HCT116 (cell line): ENCODE measurements at regions not wholly inside any gene's neighbourhood (a gene's known extent, or its start where the extent isn't known, plus 50 kb on each side); places are given as distances from the start of the nearest gene placed in this dataset.

Experiments used
- ATAC-seq: fragments of 200-7000 bp; cut with Tn5 transposase; 2 replicates; pipeline ENCODE4 v1.9.1; 2020; ENCODE audit warnings: mild to moderate bottlenecking, moderate library complexity
- BruUV-seq: library from RNA; stranded (reverse); fragments of 400-500 nt; replicated peaks from 2 replicates; lab custom pipeline; 2021; lab: Mats Ljungman, UMichigan
- CTCF ChIA-PET: fragments of 300-600 bp; sonication (Branson Sonifier 250); formaldehyde crosslinking; loops from one replicate; lab custom pipeline; 2021; ENCODE audit warnings: antibody characterized with exemption; lab: Charles Lee
- POLR2A ChIA-PET: fragments of 300-600, 350-600 bp; sonication (Branson Sonifier 250); formaldehyde crosslinking; loops from one replicate; lab custom pipeline; 2021; ENCODE audit warnings: antibody characterized with exemption; lab: Charles Lee
- RAD21 ChIA-PET, 2 experiments: fragments of 300-600 bp; sonication (Branson Sonifier 250); formaldehyde crosslinking; loops; one replicate each; lab custom pipeline; 2023; ENCODE audit warnings: low total read pairs in 2 of 2; ENCODE audit not compliant: uncharacterized antibody in 2 of 2, unreplicated experiment in 2 of 2, low non-redundant PET in 1 of 2; lab: Charles Lee
- DNase-seq: peaks from one replicate; pipeline ENCODE4 v3.0.0-alpha.2; 2010; ENCODE audit warnings: low read depth, low spot score
- H2AFZ ChIP-seq: fragments of 200-600 bp; shearing (Covaris generic), sonication (generic); 2 replicates; pipeline ENCODE4 v1.6.1; 2017; ENCODE audit warnings: low read depth, mixed run types, mixed read lengths, antibody characterized with exemption, low read length; ENCODE audit not compliant: poor library complexity, severe bottlenecking
- H3K27ac ChIP-seq: 2 replicates; pipeline ENCODE4 v1.5.1; 2012; ENCODE audit warnings: low read depth, low read length
- H3K27me3 ChIP-seq: fragments of 200-600 bp; sonication (generic); 2 replicates; pipeline ENCODE4 v1.6.1; 2016; ENCODE audit warnings: mixed run types, low read length, mixed read lengths; ENCODE audit not compliant: insufficient read depth
- H3K36me3 ChIP-seq, 2 experiments: fragments of 200-500 bp in 1 of 2; fragments of 200-600 bp in 1 of 2; sonication (Bioruptor generic) in 1 of 2; sonication (generic) in 1 of 2; 2 replicates each; pipeline versions ENCODE4 v1.5.1 to v1.6.1; 2014 to 2016; ENCODE audit warnings: low read length in 2 of 2, inconsistent platforms in 1 of 2, mixed read lengths in 1 of 2, mixed run types in 1 of 2; ENCODE audit not compliant: insufficient read depth in 2 of 2, control insufficient read depth in 1 of 2
- H3K4me1 ChIP-seq, 2 experiments: fragments of 200-600 bp in 1 of 2; sonication (generic) in 1 of 2; 2 replicates each; pipeline versions ENCODE4 v1.5.1 to v1.6.1; 2012 to 2017; ENCODE audit warnings: low read length in 2 of 2, inconsistent platforms in 1 of 2, mild to moderate bottlenecking in 1 of 2, mixed read lengths in 1 of 2, mixed run types in 1 of 2, moderate library complexity in 1 of 2; ENCODE audit not compliant: insufficient read depth in 2 of 2, control insufficient read depth in 1 of 2
- H3K4me2 ChIP-seq: fragments of 200-600 bp; sonication (generic); 2 replicates; pipeline ENCODE4 v1.6.1; 2017; ENCODE audit warnings: mixed run types, low read length, mixed read lengths
- H3K4me3 ChIP-seq, 2 experiments: fragments of 200-600 bp in 1 of 2; sonication (generic) in 1 of 2; replicated peaks in 1 of 2; 2 replicates each; pipeline ENCODE4 v1.5.1; 2011 to 2016; ENCODE audit warnings: low read length in 2 of 2, control low read depth in 1 of 2, low read depth in 1 of 2, mild to moderate bottlenecking in 1 of 2, mixed read lengths in 1 of 2, mixed run types in 1 of 2
- H3K79me2 ChIP-seq: fragments of 200-600 bp; sonication (generic); 2 replicates; pipeline ENCODE4 v1.6.1; 2017; ENCODE audit warnings: mild to moderate bottlenecking, mixed run types, low read length, moderate library complexity, mixed read lengths; ENCODE audit not compliant: insufficient read depth
- H3K9ac ChIP-seq: fragments of 200-600 bp; sonication (generic); 2 replicates; pipeline ENCODE4 v1.6.1; 2016; ENCODE audit warnings: low read length, mixed read lengths
- H3K9me2 ChIP-seq: fragments of 200-600 bp; sonication (generic), shearing (Covaris generic); 2 replicates; pipeline ENCODE4 v1.6.1; 2017; ENCODE audit warnings: mixed run types, mild to moderate bottlenecking, moderate library complexity; ENCODE audit not compliant: insufficient read depth
- H3K9me3 ChIP-seq, 2 experiments: fragments of 200-500 bp in 1 of 2; fragments of 200-600 bp in 1 of 2; sonication (Bioruptor generic) in 1 of 2; sonication (generic) in 1 of 2; 2 replicates each; pipeline ENCODE4 v1.6.1; 2014 to 2017; ENCODE audit warnings: low read length in 2 of 2, mixed read lengths in 2 of 2, inconsistent platforms in 1 of 2, low read depth in 1 of 2, mild to moderate bottlenecking in 1 of 2, mixed run types in 1 of 2, moderate library complexity in 1 of 2; ENCODE audit not compliant: control insufficient read depth in 1 of 2, insufficient read depth in 1 of 2
- H4K20me1 ChIP-seq: fragments of 200-600 bp; sonication (generic), shearing (Covaris generic); 2 replicates; pipeline ENCODE4 v1.6.1; 2017; ENCODE audit warnings: mixed run types, mild to moderate bottlenecking, moderate library complexity; ENCODE audit not compliant: insufficient read depth
- CBX3 ChIP-seq: IDR thresholded peaks from 2 replicates; pipeline ENCODE4 v1.6.1; 2012; ENCODE audit warnings: low read depth
- CEBPB ChIP-seq: IDR thresholded peaks from 2 replicates; pipeline ENCODE4 v1.6.1; 2012; ENCODE audit warnings: low read depth
- CTCF ChIP-seq, 3 experiments: fragments of 200-600 bp in 1 of 3; sonication (generic) in 1 of 3; IDR thresholded peaks in 2 of 3; conservative IDR thresholded peaks in 1 of 3; 2 replicates each; pipeline ENCODE4 v1.5.1; 2012 to 2017; ENCODE audit warnings: low read depth in 2 of 3, low read length in 2 of 3, antibody characterized with exemption in 1 of 3, borderline replicate concordance in 1 of 3, control low read depth in 1 of 3, mild to moderate bottlenecking in 1 of 3, mixed read lengths in 1 of 3, mixed run types in 1 of 3, moderate library complexity in 1 of 3; ENCODE audit not compliant: insufficient read depth in 1 of 3
- EGR1 ChIP-seq: IDR thresholded peaks from 2 replicates; pipeline ENCODE4 v1.6.1; 2012; ENCODE audit warnings: low read depth
- EZH2 ChIP-seq: fragments of 200-600 bp; sonication (generic); IDR thresholded peaks from 2 replicates; pipeline ENCODE4 v1.6.1; 2017; ENCODE audit warnings: antibody characterized with exemption, mixed run types
- EZH2phosphoT487 ChIP-seq: fragments of 200-600 bp; IDR thresholded peaks from 2 replicates; pipeline ENCODE4 v1.6.1; 2018; ENCODE audit warnings: antibody characterized with exemption, borderline replicate concordance
- FOSL1 ChIP-seq: IDR thresholded peaks from 2 replicates; pipeline ENCODE4 v1.6.1; 2012; ENCODE audit warnings: low read depth
- JUND ChIP-seq: IDR thresholded peaks from 2 replicates; pipeline ENCODE4 v1.6.1; 2012
- POLR2A ChIP-seq: IDR thresholded peaks from 2 replicates; pipeline ENCODE4 v1.7.0; 2011; ENCODE audit warnings: borderline replicate concordance; ENCODE audit not compliant: insufficient read depth, insufficient read length; ENCODE audit errors: extremely low read depth
- SRF ChIP-seq: IDR thresholded peaks from 2 replicates; pipeline ENCODE4 v1.6.1; 2012; ENCODE audit warnings: low read depth
- ZFX ChIP-seq: fragments of 450-650 bp; IDR thresholded peaks from 2 replicates; pipeline ENCODE4 v1.6.1; 2017
- ZNF274 ChIP-seq: fragments of 200-500 bp; sonication (Bioruptor generic); IDR thresholded peaks from 2 replicates; pipeline ENCODE4 v1.6.1; 2014; ENCODE audit warnings: mild to moderate bottlenecking, low read depth, low read length, inconsistent platforms
- intact Hi-C: fragments of 100-400 bp; cut with micrococcal nuclease; formaldehyde crosslinking; loops from 2 replicates; pipeline ENCODE4 v1.10.0; 2022
- TF ChIP-seq, protein P1 (sequence below): IDR thresholded peaks from 2 replicates; pipeline ENCODE4 v1.6.1; 2012; ENCODE audit warnings: low read depth
- TF ChIP-seq, protein P2 (sequence below): IDR thresholded peaks from 2 replicates; pipeline ENCODE4 v1.6.1; 2011; ENCODE audit warnings: mild to moderate bottlenecking, low read length, moderate library complexity; ENCODE audit not compliant: insufficient replicate concordance; ENCODE audit errors: extremely low read depth

- Histone ChIP-seq H3K36me3 (no peaks in the 10 kb centered on the region), H3K27ac (no peak overlapping the region), H3K4me2 (no peak overlapping the region), H3K9me3 (no peaks in the 10 kb centered on the region), H3K4me3 (no peak overlapping the region), H3K27me3 (peaks cover 10% of the 10 kb centered on the region; the same call in 1 of the 2 replicates), H4K20me1 (no peaks in the 10 kb centered on the region), H3K9ac (no peak overlapping the region), H3K79me2 (no peaks in the 10 kb centered on the region), H3K9me2 (no peaks in the 10 kb centered on the region), H2AFZ (no peak overlapping the region), H3K4me1 (no peaks in the 10 kb centered on the region)
- ChIA-PET RAD21 (no interaction called here), CTCF (interaction anchor here (1.7 to 3.1 kb wide), 2 partner anchors 15 to 45 kb away, joined by 3 to 8 read pairs; no protein-coding TSS in a partner anchor), POLR2A (no interaction called here)
- no TSS peak for BruUV-seq
- intact Hi-C loops = no loop called here
- DNase-seq (no peak), ATAC-seq (no peak)
- TF ChIP-seq, protein P1, sequence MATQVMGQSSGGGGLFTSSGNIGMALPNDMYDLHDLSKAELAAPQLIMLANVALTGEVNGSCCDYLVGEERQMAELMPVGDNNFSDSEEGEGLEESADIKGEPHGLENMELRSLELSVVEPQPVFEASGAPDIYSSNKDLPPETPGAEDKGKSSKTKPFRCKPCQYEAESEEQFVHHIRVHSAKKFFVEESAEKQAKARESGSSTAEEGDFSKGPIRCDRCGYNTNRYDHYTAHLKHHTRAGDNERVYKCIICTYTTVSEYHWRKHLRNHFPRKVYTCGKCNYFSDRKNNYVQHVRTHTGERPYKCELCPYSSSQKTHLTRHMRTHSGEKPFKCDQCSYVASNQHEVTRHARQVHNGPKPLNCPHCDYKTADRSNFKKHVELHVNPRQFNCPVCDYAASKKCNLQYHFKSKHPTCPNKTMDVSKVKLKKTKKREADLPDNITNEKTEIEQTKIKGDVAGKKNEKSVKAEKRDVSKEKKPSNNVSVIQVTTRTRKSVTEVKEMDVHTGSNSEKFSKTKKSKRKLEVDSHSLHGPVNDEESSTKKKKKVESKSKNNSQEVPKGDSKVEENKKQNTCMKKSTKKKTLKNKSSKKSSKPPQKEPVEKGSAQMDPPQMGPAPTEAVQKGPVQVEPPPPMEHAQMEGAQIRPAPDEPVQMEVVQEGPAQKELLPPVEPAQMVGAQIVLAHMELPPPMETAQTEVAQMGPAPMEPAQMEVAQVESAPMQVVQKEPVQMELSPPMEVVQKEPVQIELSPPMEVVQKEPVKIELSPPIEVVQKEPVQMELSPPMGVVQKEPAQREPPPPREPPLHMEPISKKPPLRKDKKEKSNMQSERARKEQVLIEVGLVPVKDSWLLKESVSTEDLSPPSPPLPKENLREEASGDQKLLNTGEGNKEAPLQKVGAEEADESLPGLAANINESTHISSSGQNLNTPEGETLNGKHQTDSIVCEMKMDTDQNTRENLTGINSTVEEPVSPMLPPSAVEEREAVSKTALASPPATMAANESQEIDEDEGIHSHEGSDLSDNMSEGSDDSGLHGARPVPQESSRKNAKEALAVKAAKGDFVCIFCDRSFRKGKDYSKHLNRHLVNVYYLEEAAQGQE = no peak
- no peak for TF ChIP-seq EGR1
- no peak for TF ChIP-seq POLR2A
- TF ChIP-seq CTCF (IDR thresholded peaks at IDR 0.05 in 2 of 3, conservative IDR thresholded peaks at IDR 0.05 in 1 of 3; ENCODE audit: borderline replicate concordance in 1 of 3, insufficient read depth in 1 of 3, low read depth in 2 of 3, low read length in 2 of 3) = no peak
- TF ChIP-seq EZH2 = no peak
- TF ChIP-seq, protein P2, sequence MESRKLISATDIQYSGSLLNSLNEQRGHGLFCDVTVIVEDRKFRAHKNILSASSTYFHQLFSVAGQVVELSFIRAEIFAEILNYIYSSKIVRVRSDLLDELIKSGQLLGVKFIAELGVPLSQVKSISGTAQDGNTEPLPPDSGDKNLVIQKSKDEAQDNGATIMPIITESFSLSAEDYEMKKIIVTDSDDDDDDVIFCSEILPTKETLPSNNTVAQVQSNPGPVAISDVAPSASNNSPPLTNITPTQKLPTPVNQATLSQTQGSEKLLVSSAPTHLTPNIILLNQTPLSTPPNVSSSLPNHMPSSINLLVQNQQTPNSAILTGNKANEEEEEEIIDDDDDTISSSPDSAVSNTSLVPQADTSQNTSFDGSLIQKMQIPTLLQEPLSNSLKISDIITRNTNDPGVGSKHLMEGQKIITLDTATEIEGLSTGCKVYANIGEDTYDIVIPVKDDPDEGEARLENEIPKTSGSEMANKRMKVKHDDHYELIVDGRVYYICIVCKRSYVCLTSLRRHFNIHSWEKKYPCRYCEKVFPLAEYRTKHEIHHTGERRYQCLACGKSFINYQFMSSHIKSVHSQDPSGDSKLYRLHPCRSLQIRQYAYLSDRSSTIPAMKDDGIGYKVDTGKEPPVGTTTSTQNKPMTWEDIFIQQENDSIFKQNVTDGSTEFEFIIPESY = no peak
- TF ChIP-seq SRF = no peak
- no peak for TF ChIP-seq CBX3
- no peak for TF ChIP-seq EZH2phosphoT487
- TF ChIP-seq CEBPB = no peak
- TF ChIP-seq FOSL1 = no peak
- no peak for TF ChIP-seq JUND
- TF ChIP-seq ZNF274 = no peak
- no peak for TF ChIP-seq ZFX
Observed at GRCh38 chr16:87107201-87107600, 210.0 kb downstream of the C16orf95 start.
